ENCODE measurements at regions not wholly inside any gene's neighbourhood (a gene's known extent, or its start where the extent isn't known, plus 50 kb on each side); places are given as distances from the start of the nearest gene placed in this dataset.

GRCh38 chr5:166637295-166637694 lies 1654.2 kb upstream of the WWC1 start:
- no peak for TF ChIP-seq CTCF (IDR thresholded peaks at IDR 0.05)
- TF ChIP-seq, protein P1, sequence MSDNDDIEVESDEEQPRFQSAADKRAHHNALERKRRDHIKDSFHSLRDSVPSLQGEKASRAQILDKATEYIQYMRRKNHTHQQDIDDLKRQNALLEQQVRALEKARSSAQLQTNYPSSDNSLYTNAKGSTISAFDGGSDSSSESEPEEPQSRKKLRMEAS (CRISPR knock-in tag; IDR thresholded peaks at IDR 0.05) = no peak
- TF ChIP-seq, protein P2, sequence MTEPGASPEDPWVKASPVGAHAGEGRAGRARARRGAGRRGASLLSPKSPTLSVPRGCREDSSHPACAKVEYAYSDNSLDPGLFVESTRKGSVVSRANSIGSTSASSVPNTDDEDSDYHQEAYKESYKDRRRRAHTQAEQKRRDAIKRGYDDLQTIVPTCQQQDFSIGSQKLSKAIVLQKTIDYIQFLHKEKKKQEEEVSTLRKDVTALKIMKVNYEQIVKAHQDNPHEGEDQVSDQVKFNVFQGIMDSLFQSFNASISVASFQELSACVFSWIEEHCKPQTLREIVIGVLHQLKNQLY (CRISPR knock-in tag; IDR thresholded peaks at IDR 0.05) = no peak
- no peak for TF ChIP-seq ZNF121 (CRISPR knock-in tag; IDR thresholded peaks at IDR 0.05)
- TF ChIP-seq TP53 (CRISPR knock-in tag; IDR thresholded peaks at IDR 0.05) = no peak
- TF ChIP-seq NR3C1 (CRISPR knock-in tag; conservative IDR thresholded peaks at IDR 0.05; ENCODE audit: low read depth) = no peak
- TF ChIP-seq ATF2 (CRISPR knock-in tag; IDR thresholded peaks at IDR 0.05; ENCODE audit: borderline replicate concordance, low read depth) = no peak
- TF ChIP-seq PREB (CRISPR knock-in tag; IDR thresholded peaks at IDR 0.05; ENCODE audit: borderline replicate concordance) = no peak
- no peak for TF ChIP-seq FOXJ3 (CRISPR knock-in tag; IDR thresholded peaks at IDR 0.05; ENCODE audit: borderline replicate concordance)
